ENCODE measurements at regions not wholly inside any gene's neighbourhood (a gene's known extent, or its start where the extent isn't known, plus 50 kb on each side); places are given as distances from the start of the nearest gene placed in this dataset.

DNA sequence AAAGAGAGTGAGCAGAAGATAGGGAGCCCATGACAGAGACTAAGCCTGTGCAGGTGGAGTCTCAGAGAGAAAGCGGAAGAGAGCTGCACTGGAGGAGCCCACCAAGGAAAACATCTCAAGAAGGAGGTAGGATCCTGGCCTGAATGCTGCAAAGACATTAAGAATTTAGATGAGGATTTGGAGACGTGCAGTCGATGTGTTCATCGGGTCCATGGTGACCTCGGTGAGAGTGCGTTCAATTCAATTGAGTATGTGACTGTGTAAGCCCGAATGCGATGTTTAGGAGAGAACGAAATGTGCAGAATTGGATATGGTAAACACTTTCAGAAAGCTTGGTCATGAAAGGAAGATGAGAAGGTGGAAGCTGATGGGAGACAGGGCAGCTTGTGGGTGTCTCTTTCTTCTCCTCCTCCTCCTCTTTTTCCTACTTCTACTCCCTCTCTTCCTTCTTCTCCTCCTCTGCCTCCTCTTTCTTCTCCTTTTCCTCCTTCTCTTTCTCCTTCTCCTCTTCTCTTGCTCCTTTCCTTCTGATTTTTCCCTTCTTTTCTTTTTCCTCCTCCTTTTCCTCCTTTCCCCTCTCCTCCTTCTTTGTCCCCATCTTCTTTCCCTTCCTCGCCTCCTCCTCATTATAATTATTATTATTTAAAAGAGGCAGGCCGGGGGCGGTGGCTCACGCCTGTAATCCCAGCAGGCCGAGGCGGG, 276.0 kb downstream of the RPS24 start:
- no peak for FAIRE-seq
- no peak for DNase-seq (ENCODE audit: insufficient read length, low spot score)

GRCh38 chr10:78310481-78311080, 276.9 kb downstream of the RPS24 start:
- no peak for DNase-seq (ENCODE audit: insufficient read length, low spot score)
- FAIRE-seq = no peak

- no peak for DNase-seq (ENCODE audit: insufficient read length, low spot score)
- FAIRE-seq = no peak
These were observed 278.8 kb downstream of the RPS24 start for GRCh38 chr10:78312197-78313047.

DNA sequence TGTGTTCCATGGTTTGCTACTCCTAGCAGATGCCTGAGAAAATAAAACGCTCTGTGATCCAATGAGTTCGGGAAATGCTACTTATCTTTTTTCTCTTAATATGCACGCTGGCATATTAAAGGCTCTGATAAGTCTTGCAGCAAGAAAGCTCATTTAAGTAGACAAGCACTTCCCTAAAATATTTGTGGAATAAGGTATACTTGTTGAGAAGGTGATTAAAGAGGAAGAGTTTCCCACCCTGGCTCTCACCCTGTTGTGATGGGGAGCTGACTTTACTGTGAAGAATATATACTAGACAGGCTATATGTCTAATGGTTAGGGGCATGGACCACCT, 279.4 kb downstream of the RPS24 start:
- FAIRE-seq = no peak
- no peak for DNase-seq (ENCODE audit: insufficient read length, low spot score)

DNA sequence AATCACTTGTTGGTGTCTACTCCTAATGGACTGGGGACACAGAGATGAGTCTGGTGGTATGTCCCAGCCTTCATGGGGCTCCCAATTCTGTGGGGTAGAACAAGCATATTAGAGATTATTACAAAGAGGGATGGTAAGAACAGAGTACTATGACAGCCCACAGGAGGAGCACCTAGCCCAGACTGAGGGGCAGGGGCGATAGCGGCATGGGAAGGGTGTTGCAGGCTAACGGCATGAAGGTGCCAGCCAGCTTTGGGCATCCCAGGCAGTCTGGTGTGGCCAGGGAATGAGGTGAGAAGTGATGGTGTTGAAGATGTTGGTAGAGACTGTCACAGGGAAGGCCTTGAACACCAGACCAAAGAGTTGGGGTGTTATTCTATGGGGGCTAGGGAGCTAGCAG, 280.0 kb downstream of the RPS24 start:
- FAIRE-seq (no peak), DNase-seq (ENCODE audit: insufficient read length, low spot score) (no peak)

- no peak for DNase-seq (ENCODE audit: insufficient read length, low spot score)
- FAIRE-seq = no peak
These were observed 281.0 kb downstream of the RPS24 start for GRCh38 chr10:78314651-78315050.

DNA sequence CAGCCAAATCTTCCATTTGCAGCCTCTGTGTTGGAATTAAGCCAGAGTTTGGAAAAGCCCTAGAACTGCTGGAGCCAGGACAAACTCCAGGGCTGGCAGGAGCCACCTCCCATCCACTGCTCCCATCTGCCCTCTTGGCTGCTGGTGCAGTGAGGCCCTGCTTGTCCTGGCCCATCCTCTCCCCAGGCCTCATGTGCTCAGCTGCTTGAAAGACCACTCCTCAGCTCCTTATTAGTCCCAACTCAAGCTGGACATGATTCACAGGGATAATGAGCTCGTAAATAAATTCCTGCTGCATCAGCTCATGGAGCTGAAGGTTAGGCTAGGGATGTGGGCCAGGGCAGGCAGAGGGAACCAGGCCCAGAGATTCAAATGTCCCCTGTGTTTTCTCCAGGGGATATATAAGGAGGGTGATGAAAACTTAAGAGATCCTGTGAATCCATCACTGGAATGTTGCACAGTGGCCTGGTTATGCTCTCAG, 282.8 kb downstream of the RPS24 start:
- no peak for FAIRE-seq
- no peak for DNase-seq (ENCODE audit: insufficient read length, low spot score)

- DNase-seq (ENCODE audit: insufficient read length, low spot score) (no peak), FAIRE-seq (no peak)
These were observed 284.6 kb downstream of the RPS24 start for GRCh38 chr10:78318305-78318704.

DNA sequence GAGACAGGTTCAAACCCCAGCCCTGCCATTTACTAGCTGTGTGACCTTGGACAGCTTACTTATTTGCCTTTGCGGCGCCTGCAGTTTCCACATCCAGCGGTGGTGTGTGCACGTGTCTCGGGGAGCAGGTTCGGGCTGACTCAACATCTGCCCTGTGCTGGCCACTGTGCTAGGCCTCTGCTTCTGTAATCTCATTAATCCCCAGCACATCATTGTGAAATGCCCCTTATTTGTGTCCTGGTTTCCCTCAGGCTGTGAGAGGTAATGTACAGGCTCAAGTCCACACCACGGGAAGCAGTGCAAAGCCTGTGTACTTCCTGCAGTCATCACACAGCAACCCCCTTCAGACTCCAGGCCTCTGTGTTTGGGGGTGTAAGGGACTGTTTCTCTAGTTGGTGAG, 285.7 kb downstream of the RPS24 start:
- no peak for DNase-seq (ENCODE audit: insufficient read length, low spot score)
- no peak for FAIRE-seq

DNA sequence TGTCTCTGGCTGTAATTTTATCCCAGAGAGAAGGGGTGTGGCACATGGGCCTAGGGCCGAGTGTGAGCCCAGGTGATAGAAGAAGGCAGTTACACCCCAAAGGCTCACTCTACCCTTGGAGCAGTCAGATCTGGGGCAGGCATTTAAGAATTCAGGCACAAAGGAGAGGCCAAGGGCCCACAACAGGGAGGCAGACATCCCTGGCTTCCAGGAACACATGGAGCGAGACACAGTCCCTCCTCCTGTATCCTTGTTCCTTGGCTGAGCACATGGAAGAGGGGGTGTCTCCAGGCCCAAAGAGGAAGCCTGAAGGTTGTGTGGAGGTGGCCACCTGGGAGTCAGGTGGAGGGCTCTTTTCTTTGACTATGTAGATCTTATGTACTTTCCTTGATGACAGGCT, 286.2 kb downstream of the RPS24 start:
- no peak for FAIRE-seq
- no peak for DNase-seq (ENCODE audit: insufficient read length, low spot score)

- DNase-seq (ENCODE audit: insufficient read length, low spot score) = no peak
- no peak for FAIRE-seq
These were observed 286.8 kb downstream of the RPS24 start for GRCh38 chr10:78320506-78320905.

- FAIRE-seq (no peak), DNase-seq (ENCODE audit: insufficient read length, low spot score) (no peak)
These were observed 287.3 kb downstream of the RPS24 start for GRCh38 chr10:78321000-78321399.

GRCh38 chr10:78321500-78321899, 287.8 kb downstream of the RPS24 start:
- no peak for DNase-seq (ENCODE audit: insufficient read length, low spot score)
- FAIRE-seq = no peak

- no peak for FAIRE-seq
- DNase-seq (ENCODE audit: insufficient read length, low spot score) = no peak
These were observed 292.7 kb downstream of the RPS24 start for GRCh38 chr10:78326372-78326771.

DNA sequence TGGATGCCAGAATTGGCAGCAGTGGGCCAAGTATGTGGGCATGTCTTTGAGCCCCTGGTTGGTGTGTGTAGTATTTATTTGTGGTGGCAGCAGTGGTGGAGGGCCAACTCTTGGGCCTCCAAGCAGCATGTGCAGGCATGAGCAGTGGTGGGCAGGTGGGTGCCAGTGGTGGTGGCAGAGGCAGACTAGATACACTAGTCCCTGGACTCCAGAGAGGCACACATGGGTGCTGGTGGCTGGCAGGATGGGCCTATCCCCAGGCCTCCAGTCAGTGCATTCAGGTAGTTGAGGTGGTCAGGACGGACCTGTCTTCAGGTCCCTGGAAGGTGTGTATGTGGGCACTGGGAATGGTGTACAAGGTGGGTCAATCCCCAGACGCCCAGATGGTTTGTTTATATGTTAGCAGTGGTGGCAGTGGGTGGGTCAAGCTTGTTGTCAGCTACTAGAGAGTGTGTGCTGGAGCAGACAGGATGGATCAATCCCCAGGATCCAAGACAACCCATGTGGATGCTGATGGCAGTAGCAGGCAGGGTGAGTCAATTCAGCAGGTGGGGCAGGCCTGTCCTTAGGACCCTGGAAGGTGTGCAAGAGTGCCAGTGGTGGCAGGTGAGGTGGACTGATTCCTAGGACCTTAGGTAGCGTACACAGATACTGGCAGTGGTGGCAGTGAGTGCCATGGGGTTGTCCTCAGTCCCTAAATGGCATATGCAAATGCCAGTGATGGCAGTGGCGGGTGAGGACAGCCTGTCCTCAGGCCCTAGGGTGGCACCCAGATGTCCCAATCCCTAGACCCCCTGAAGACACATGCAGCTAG, 294.3 kb downstream of the RPS24 start:
- FAIRE-seq = no peak
- no peak for DNase-seq (ENCODE audit: insufficient read length, low spot score)

- FAIRE-seq = no peak
- no peak for DNase-seq (ENCODE audit: insufficient read length, low spot score)
These were observed 295.1 kb downstream of the RPS24 start for GRCh38 chr10:78328592-78329404.

DNA sequence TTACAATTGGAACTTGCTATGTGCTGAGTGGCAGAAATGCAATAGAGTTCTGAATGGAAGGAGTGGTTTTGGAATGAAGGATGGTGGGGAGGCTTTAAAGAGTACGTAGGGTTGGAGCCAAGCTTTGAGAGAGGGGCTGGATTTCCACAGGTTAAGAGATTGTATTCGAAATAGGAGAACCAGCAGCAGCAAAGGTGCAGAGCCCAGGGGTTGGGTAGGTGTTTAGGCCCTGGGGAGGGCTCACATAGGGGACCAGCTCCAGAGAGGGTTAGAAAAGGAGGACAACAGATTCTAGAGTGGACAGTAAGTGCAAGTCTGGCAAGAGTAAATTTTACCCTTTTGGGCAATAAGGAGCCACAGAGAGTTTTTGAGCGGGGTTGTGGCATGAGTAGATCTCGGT, 297.2 kb downstream of the RPS24 start:
- FAIRE-seq (no peak), DNase-seq (ENCODE audit: insufficient read length, low spot score) (no peak)

DNA sequence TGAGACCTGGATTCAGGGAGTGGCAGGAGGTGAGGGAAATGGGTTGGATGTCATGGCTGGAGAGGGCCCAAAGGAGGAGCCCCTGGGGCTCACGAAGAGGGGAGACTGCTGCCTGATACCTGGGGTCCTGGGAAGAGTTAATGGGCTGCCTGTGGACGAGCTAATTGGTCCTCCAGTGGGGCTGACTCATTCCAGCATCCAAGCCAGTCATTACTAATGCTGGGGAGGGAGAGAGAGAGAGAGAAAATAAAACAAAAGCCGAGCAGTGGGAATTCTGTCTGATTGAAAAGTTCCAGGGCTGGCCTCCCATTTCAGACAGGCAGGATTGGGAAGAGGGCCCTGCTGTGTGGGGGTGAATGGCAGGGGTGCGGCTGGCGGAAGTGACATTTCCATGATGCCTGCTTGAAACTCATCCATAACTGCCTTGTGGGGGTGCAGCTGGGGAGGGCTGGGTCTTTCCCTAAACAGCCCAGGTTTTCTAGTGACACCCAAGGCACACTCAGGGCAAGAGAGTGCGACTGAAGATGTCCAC, 297.8 kb downstream of the RPS24 start:
- FAIRE-seq (no peak), DNase-seq (ENCODE audit: insufficient read length, low spot score) (no peak)

DNA sequence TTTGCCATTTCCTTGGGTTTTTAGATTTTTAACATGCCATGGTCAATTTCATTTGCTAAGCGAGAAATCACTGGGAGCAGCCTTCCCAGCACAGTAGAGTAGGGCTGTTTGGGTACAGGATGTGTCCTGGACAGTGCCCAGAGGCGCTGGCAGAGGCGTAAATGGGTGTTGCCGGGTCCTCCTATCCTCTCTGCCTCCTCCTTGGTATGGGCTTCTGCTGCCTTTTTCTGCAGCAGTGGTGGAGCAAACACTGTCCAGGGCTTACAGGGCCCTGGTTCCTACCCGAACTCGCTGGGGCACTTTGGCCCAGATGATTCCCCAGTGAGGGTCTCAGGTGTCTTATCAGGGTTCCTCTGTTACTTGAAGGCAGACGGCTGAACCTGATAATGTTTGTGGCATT, 298.3 kb downstream of the RPS24 start:
- FAIRE-seq (no peak), DNase-seq (ENCODE audit: insufficient read length, low spot score) (no peak)

- FAIRE-seq = no peak
- DNase-seq (ENCODE audit: insufficient read length, low spot score) = no peak
These were observed 299.0 kb downstream of the RPS24 start for GRCh38 chr10:78332657-78333056.

Measured in GM19239 (cell line).